Left lung (tissue), 4 donors: ENCODE measurements at regions not wholly inside any gene's neighbourhood (a gene's known extent, or its start where the extent isn't known, plus 50 kb on each side); places are given as distances from the start of the nearest gene placed in this dataset.

Source experiments
- ATAC-seq: fragments of 200-7000 bp; cut with Tn5 transposase; one replicate; pipeline ENCODE4 v1.9.1; 2020; ENCODE audit warnings: moderate library complexity
- DNase-seq, 4 donors: peaks; one replicate each; pipeline ENCODE4 v3.0.0-alpha.2; 2013 to 2020
- H3K27ac ChIP-seq, 2 donors: fragments of 200-600 bp; sonication (generic) in 1 of 2; one replicate each; pipeline versions ENCODE4 v1.5.0 to v1.8.0; 2020 to 2021
- H3K27me3 ChIP-seq, 2 donors: fragments of 200-600 bp; sonication (generic) in 1 of 2; one replicate each; pipeline versions ENCODE4 v1.5.0 to v1.8.0; 2020 to 2021
- H3K36me3 ChIP-seq, 2 donors: fragments of 200-600 bp; sonication (generic) in 1 of 2; one replicate each; pipeline versions ENCODE4 v1.5.0 to v1.8.0; 2020 to 2021
- H3K4me1 ChIP-seq, 2 donors: fragments of 200-600 bp; one replicate each; pipeline ENCODE4 v1.8.0; 2021
- H3K4me3 ChIP-seq, 2 donors: fragments of 200-600 bp; sonication (generic) in 1 of 2; one replicate each; pipeline versions ENCODE4 v1.5.0 to v1.8.0; 2020 to 2021; ENCODE audit warnings: mild to moderate bottlenecking in 1 of 2
- H3K9me3 ChIP-seq, 2 donors: fragments of 200-600 bp; sonication (generic) in 1 of 2; one replicate each; pipeline versions ENCODE4 v1.5.0 to v1.8.0; 2020 to 2021
- intact Hi-C, 2 donors: fragments of 100-400 bp; cut with DNase I; formaldehyde crosslinking; loops; one replicate each; pipeline versions ENCODE4 v1.11.2 to v1.14.2; 2022
- TF ChIP-seq, protein P1 (sequence below), 2 donors: fragments of 200-600 bp; sonication (generic) in 1 of 2; IDR thresholded peaks; one replicate each; pipeline versions ENCODE4 v1.5.0 to v1.8.0; 2021; ENCODE audit warnings: antibody characterized with exemption in 2 of 2
- donor health status: DM: no; HTN: yes; CAD: no.
- donor health status: DM: no; HTN: no; CAD: no.

DNA sequence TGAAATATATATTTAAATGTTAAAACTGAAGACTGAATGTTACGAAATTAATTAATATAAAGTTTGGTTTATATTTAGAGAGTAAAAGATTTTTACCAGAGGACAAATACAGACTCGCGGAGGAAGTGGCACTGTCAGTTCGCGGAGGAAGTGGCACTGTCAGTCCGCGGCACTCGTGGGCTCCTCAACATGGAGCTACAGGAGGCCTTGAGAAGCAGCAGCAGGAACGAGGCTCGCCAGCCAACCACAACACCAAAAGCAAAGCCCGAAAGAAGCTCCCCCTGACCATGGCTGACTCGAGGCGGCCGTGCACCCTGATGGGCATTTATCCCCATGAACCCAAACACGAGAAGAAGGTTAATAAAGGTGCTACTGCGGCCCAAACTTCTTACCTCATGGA lies 125.3 kb upstream of the PABPC4L start:
- intact Hi-C loops: no loop called here
- Histone ChIP-seq H3K27me3 (no peaks in the 10 kb centered on the region), H3K4me3 (no peak overlapping the region), H3K27ac (no peak overlapping the region), H3K36me3 (no peaks in the 10 kb centered on the region), H3K4me1 (no peaks in the 10 kb centered on the region), H3K9me3 (peaks cover 0 to 3% of the 10 kb centered on the region in 2 donors)
- ATAC-seq: no peak
- peak in 1 of 4 donors; percentile 56 for DNase-seq
- TF ChIP-seq, protein P1, sequence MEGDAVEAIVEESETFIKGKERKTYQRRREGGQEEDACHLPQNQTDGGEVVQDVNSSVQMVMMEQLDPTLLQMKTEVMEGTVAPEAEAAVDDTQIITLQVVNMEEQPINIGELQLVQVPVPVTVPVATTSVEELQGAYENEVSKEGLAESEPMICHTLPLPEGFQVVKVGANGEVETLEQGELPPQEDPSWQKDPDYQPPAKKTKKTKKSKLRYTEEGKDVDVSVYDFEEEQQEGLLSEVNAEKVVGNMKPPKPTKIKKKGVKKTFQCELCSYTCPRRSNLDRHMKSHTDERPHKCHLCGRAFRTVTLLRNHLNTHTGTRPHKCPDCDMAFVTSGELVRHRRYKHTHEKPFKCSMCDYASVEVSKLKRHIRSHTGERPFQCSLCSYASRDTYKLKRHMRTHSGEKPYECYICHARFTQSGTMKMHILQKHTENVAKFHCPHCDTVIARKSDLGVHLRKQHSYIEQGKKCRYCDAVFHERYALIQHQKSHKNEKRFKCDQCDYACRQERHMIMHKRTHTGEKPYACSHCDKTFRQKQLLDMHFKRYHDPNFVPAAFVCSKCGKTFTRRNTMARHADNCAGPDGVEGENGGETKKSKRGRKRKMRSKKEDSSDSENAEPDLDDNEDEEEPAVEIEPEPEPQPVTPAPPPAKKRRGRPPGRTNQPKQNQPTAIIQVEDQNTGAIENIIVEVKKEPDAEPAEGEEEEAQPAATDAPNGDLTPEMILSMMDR (IDR thresholded peaks at IDR 0.05): no peak

DNA sequence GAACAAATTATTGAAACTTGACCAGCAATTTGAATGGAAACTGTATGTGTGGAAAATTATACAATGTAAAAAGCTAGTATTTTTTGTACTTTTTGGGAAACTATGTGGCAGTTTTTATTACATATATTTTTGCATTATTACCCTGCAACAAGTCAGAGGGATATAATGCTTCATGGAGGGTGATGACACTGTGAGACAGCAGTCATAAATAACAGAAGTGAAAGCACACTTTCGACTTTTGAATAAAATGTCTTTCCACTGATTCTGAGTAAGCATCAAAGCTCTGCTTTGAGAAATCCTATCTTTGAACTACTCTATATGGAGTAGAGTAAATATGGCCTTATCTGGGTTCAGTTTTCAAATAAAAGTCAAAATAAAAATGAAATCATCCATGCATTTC lies 122.6 kb upstream of the PABPC4L start:
- H3K27ac ChIP-seq: no peak overlapping the region
- intact Hi-C loops: no loop called here
- H3K36me3 ChIP-seq: no peaks in the 10 kb centered on the region
- peaks cover 0 to 3% of the 10 kb centered on the region in 2 donors for H3K9me3 ChIP-seq
- no peaks in the 10 kb centered on the region for H3K4me1 ChIP-seq
- no peak overlapping the region for H3K4me3 ChIP-seq
- no peaks in the 10 kb centered on the region for H3K27me3 ChIP-seq
- ATAC-seq (no peak), DNase-seq (no peak)
- TF ChIP-seq, protein P1 (IDR thresholded peaks at IDR 0.05): no peak

DNA sequence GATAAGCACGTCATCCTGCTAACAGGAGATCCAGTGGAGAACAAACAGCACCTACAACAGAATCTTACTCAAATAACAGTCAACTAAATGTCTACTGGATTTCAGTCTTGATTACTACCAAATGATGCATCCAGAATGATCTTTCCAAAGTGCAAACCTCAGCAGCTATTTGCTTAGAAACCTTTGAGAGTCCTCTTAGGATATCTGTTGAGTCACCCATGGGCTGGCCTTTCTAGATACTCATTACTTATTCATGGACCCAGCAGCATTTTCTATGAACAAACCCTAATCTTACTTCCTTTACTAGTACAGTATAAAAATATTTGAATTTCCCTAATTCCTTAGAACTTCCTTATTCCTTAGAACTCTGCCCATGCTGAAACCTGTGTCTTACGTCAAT lies 118.5 kb upstream of the PABPC4L start:
- Histone ChIP-seq H3K9me3 (no peaks in the 10 kb centered on the region), H3K4me3 (no peak overlapping the region), H3K27me3 (no peaks in the 10 kb centered on the region), H3K27ac (no peak overlapping the region), H3K4me1 (no peaks in the 10 kb centered on the region), H3K36me3 (no peaks in the 10 kb centered on the region)
- intact Hi-C loops: no loop called here
- TF ChIP-seq, protein P1 (IDR thresholded peaks at IDR 0.05): no peak
- DNase-seq (no peak), ATAC-seq (no peak)

DNA sequence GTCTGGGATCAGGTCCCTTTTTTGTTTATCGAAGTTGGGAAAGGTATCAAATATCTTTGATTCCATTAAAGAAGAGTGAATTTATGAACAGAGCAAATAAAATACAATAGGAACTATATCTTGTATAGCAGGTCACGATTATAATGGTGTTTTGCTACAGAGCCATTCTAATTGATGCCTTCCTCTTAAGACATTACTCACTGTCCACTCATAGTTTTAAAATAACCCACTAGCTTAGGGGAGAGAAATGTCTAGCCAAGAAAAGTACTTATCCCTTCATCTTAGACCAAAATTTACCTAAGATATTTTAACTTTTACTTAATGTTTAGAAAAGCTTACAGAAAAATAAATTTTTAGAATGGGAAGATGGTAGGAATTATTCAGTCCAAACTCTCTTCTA lies 112.0 kb upstream of the PABPC4L start:
- ATAC-seq (no peak), DNase-seq (no peak)
- intact Hi-C loops: no loop called here
- H3K4me1 ChIP-seq: no peaks in the 10 kb centered on the region
- no peaks in the 10 kb centered on the region for H3K9me3 ChIP-seq
- H3K27ac ChIP-seq: no peak overlapping the region
- TF ChIP-seq, protein P1 (IDR thresholded peaks at IDR 0.05): no peak
- H3K36me3 ChIP-seq: no peaks in the 10 kb centered on the region
- no peaks in the 10 kb centered on the region for H3K27me3 ChIP-seq
- no peak overlapping the region for H3K4me3 ChIP-seq

DNA sequence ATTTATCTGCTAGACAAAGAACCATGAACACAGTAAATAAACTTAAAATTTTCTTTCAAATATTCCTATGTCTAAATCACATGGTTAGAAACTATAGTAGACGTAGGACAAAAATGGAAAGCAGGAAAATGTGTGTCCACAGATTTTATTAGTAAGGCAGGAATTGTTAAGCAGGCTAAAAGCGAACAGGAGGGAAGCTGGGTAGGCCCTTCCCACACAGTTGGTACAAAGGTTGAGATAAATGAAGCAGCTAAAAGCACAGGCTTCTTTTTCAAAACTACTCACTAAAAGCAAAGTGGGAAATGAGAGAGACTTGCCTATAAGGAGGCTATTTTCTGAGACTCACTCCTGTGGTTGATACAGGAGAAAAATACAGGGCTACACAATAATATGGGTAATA lies 108.1 kb upstream of the PABPC4L start:
- no peaks in the 10 kb centered on the region for H3K36me3 ChIP-seq
- H3K27ac ChIP-seq: no peak overlapping the region
- no peak for ATAC-seq
- no peaks in the 10 kb centered on the region for H3K9me3 ChIP-seq
- no peaks in the 10 kb centered on the region for H3K4me1 ChIP-seq
- TF ChIP-seq, protein P1 (IDR thresholded peaks at IDR 0.05): no peak
- DNase-seq: no peak
- intact Hi-C loops: no loop called here
- H3K27me3 ChIP-seq: no peaks in the 10 kb centered on the region
- H3K4me3 ChIP-seq: no peak overlapping the region
